ENCODE measurements at regions not wholly inside any gene's neighbourhood (a gene's known extent, or its start where the extent isn't known, plus 50 kb on each side); places are given as distances from the start of the nearest gene placed in this dataset.

DNA sequence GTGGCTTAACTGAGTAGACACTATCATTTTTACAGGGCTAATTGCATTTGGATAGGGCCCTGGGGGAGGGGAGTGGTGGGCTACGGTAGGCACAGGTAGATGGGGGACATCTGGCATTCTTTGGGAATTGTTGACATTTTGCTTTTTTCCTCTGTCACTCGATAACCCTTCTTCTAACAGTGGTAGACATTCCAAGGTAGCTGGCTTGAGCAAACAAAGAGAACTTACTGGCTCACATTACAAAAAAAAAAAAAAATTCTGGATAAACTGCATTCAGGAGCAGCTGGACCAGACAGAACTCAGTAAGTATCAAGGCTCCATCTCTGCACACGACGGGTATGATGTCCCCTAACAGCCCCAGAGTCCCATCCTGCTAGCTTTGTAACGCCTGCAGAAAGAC, 585.2 kb downstream of the ZNF608 start:
- H3K9me3 ChIP-seq (ENCODE audit: control insufficient read depth in 4 of 4, low read length in 3 of 4), result no peaks in the 10 kb centered on the region
- no peaks in the 10 kb centered on the region for H3K4me1 ChIP-seq (ENCODE audit: control insufficient read depth in 4 of 4, insufficient read depth in 4 of 4, low read length in 3 of 4)
- no peak overlapping the region for H3K27ac ChIP-seq (ENCODE audit: low read depth in 1 of 2, low read length in 2 of 2)
- no peaks in the 10 kb centered on the region for H3K36me3 ChIP-seq (ENCODE audit: control insufficient read depth in 4 of 4, insufficient read depth in 3 of 4, low read depth in 1 of 4, low read length in 3 of 4)
- H3K27me3 ChIP-seq (ENCODE audit: control insufficient read depth in 4 of 4, insufficient read depth in 4 of 4, low read length in 3 of 4), result peaks cover 0 to 4% (median 0%) of the 10 kb centered on the region in 4 donors
- TF ChIP-seq HNF4A (conservative IDR thresholded peaks at IDR 0.05) (no peak), RXRA (IDR thresholded peaks at IDR 0.05) (no peak), TAF1 (conservative IDR thresholded peaks at IDR 0.05) (no peak), GABPA (IDR thresholded peaks at IDR 0.05 in 1 of 2, conservative IDR thresholded peaks at IDR 0.05 in 1 of 2) (no peak), FOXA1 (IDR thresholded peaks at IDR 0.05) (no peak), HNF4G (IDR thresholded peaks at IDR 0.05) (no peak), EGR1 (IDR thresholded peaks at IDR 0.05; ENCODE audit: low read depth in 2 of 2) (no peak), FOXA2 (IDR thresholded peaks at IDR 0.05) (no peak), JUND (IDR thresholded peaks at IDR 0.05) (no peak), SP1 (IDR thresholded peaks at IDR 0.05) (no peak), RAD21 (IDR thresholded peaks at IDR 0.05) (no peak), NR2F2 (IDR thresholded peaks at IDR 0.05) (no peak), YY1 (IDR thresholded peaks at IDR 0.05) (no peak)
- TF ChIP-seq, protein P1, sequence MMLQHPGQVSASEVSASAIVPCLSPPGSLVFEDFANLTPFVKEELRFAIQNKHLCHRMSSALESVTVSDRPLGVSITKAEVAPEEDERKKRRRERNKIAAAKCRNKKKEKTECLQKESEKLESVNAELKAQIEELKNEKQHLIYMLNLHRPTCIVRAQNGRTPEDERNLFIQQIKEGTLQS (IDR thresholded peaks at IDR 0.05), result no peak
- TF ChIP-seq, protein P2, sequence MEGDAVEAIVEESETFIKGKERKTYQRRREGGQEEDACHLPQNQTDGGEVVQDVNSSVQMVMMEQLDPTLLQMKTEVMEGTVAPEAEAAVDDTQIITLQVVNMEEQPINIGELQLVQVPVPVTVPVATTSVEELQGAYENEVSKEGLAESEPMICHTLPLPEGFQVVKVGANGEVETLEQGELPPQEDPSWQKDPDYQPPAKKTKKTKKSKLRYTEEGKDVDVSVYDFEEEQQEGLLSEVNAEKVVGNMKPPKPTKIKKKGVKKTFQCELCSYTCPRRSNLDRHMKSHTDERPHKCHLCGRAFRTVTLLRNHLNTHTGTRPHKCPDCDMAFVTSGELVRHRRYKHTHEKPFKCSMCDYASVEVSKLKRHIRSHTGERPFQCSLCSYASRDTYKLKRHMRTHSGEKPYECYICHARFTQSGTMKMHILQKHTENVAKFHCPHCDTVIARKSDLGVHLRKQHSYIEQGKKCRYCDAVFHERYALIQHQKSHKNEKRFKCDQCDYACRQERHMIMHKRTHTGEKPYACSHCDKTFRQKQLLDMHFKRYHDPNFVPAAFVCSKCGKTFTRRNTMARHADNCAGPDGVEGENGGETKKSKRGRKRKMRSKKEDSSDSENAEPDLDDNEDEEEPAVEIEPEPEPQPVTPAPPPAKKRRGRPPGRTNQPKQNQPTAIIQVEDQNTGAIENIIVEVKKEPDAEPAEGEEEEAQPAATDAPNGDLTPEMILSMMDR (IDR thresholded peaks at IDR 0.05; ENCODE audit: low read depth, low read length, missing input control), result no peak
- TF ChIP-seq, protein P3, sequence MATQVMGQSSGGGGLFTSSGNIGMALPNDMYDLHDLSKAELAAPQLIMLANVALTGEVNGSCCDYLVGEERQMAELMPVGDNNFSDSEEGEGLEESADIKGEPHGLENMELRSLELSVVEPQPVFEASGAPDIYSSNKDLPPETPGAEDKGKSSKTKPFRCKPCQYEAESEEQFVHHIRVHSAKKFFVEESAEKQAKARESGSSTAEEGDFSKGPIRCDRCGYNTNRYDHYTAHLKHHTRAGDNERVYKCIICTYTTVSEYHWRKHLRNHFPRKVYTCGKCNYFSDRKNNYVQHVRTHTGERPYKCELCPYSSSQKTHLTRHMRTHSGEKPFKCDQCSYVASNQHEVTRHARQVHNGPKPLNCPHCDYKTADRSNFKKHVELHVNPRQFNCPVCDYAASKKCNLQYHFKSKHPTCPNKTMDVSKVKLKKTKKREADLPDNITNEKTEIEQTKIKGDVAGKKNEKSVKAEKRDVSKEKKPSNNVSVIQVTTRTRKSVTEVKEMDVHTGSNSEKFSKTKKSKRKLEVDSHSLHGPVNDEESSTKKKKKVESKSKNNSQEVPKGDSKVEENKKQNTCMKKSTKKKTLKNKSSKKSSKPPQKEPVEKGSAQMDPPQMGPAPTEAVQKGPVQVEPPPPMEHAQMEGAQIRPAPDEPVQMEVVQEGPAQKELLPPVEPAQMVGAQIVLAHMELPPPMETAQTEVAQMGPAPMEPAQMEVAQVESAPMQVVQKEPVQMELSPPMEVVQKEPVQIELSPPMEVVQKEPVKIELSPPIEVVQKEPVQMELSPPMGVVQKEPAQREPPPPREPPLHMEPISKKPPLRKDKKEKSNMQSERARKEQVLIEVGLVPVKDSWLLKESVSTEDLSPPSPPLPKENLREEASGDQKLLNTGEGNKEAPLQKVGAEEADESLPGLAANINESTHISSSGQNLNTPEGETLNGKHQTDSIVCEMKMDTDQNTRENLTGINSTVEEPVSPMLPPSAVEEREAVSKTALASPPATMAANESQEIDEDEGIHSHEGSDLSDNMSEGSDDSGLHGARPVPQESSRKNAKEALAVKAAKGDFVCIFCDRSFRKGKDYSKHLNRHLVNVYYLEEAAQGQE (IDR thresholded peaks at IDR 0.05), result no peak
- TF ChIP-seq, protein P4, sequence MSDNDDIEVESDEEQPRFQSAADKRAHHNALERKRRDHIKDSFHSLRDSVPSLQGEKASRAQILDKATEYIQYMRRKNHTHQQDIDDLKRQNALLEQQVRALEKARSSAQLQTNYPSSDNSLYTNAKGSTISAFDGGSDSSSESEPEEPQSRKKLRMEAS (IDR thresholded peaks at IDR 0.05), result no peak
- TF ChIP-seq, protein P5, sequence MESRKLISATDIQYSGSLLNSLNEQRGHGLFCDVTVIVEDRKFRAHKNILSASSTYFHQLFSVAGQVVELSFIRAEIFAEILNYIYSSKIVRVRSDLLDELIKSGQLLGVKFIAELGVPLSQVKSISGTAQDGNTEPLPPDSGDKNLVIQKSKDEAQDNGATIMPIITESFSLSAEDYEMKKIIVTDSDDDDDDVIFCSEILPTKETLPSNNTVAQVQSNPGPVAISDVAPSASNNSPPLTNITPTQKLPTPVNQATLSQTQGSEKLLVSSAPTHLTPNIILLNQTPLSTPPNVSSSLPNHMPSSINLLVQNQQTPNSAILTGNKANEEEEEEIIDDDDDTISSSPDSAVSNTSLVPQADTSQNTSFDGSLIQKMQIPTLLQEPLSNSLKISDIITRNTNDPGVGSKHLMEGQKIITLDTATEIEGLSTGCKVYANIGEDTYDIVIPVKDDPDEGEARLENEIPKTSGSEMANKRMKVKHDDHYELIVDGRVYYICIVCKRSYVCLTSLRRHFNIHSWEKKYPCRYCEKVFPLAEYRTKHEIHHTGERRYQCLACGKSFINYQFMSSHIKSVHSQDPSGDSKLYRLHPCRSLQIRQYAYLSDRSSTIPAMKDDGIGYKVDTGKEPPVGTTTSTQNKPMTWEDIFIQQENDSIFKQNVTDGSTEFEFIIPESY (IDR thresholded peaks at IDR 0.05), result no peak
- no peak for DNase-seq (ENCODE audit: low spot score)
- H3K4me3 ChIP-seq (ENCODE audit: low read depth in 1 of 3, low read length in 3 of 3), result no peak overlapping the region
- H3K9ac ChIP-seq (ENCODE audit: low read depth in 1 of 2, low read length in 2 of 2), result no peak overlapping the region
- WGBS, result 57% methylated on average over 5 of the region's 5 CpGs
